PC-3 (cell line): ENCODE measurements at regions not wholly inside any gene's neighbourhood (a gene's known extent, or its start where the extent isn't known, plus 50 kb on each side); places are given as distances from the start of the nearest gene placed in this dataset.

Experiments used
- EZH2 ChIP-seq: fragments of 300-600 bp; sonication (generic); IDR thresholded peaks from one replicate; pipeline ENCODE4 v1.6.1; 2017; ENCODE audit warnings: antibody characterized with exemption, mild to moderate bottlenecking, low read length; ENCODE audit not compliant: unreplicated experiment
- TF ChIP-seq, protein P1 (sequence below): fragments of 300-600 bp; sonication (generic); conservative IDR thresholded peaks from 2 replicates; pipeline ENCODE4 v1.5.1; 2017; ENCODE audit warnings: antibody characterized with exemption, low read depth, mild to moderate bottlenecking, low read length

DNA sequence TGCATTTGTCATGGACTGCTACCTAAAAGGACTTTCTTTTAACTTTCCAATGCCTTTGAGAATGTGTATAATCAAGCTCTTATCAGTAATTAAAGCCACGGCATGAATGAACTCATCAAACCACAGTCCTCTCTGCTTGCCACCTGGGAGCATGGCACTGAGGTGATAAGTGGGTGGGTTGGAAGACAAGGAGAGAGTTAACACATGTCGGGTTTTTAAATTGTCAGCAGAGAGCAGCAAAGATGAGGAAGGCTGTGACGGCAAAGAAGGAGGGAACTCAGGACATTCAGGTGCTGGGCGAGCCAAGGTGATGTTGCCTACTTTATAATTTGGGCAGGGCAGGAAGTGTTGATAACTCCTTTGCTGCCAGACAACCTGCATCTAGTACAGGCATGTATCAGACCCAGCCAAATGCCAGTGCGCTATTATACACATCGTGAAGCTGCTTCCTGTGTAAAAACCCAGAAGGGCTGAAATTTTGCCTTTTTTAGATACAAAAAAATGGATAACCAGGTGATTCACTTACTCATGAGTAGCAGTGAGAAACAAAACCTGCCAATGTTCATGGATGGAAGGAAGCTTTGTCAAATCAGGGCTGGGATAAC lies 269.1 kb downstream of the KIF4B start:
- TF ChIP-seq, protein P1, sequence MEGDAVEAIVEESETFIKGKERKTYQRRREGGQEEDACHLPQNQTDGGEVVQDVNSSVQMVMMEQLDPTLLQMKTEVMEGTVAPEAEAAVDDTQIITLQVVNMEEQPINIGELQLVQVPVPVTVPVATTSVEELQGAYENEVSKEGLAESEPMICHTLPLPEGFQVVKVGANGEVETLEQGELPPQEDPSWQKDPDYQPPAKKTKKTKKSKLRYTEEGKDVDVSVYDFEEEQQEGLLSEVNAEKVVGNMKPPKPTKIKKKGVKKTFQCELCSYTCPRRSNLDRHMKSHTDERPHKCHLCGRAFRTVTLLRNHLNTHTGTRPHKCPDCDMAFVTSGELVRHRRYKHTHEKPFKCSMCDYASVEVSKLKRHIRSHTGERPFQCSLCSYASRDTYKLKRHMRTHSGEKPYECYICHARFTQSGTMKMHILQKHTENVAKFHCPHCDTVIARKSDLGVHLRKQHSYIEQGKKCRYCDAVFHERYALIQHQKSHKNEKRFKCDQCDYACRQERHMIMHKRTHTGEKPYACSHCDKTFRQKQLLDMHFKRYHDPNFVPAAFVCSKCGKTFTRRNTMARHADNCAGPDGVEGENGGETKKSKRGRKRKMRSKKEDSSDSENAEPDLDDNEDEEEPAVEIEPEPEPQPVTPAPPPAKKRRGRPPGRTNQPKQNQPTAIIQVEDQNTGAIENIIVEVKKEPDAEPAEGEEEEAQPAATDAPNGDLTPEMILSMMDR = no peak
- TF ChIP-seq EZH2 = no peak
